CD4-positive, alpha-beta T cell treated with Interleukin-21 for 1 hour (primary cell): ENCODE measurements at regions not wholly inside any gene's neighbourhood (a gene's known extent, or its start where the extent isn't known, plus 50 kb on each side); places are given as distances from the start of the nearest gene placed in this dataset.
"Not testable (repeated sequence)": the region's sequence is repeated elsewhere in the genome, so short reads cannot be mapped to it uniquely, and the experiment has no call there.

Experiments used
- DNase-seq: peaks from one replicate; pipeline ENCODE4 v3.0.0-alpha.2; 2020

DNA sequence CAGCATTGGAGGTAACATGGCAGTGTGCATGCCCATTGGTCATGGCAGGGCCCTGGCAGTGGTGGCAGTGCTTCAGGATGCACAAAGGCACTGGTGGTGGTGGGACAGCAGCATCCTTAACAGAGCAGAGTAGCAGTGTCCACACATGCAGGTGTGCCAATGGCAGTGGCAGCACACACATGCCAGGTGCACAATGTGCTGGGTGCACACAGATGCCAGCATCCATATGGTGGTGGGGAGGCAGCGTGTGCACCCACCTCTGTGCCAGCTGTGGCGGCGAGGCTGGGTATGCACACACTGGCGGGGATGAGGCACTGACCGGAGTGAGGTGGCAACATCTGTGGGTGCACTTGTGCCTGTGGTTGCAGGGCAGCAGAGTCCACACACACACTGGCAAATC is 150.6 kb downstream of the SI start:
- DNase-seq, result no peak

- no peak for DNase-seq
Measured at GRCh38 chr3:164918905-164919304, 159.4 kb downstream of the SI start.

GRCh38 chr3:164912916-164913315 is 165.4 kb downstream of the SI start:
- no peak for DNase-seq

DNA sequence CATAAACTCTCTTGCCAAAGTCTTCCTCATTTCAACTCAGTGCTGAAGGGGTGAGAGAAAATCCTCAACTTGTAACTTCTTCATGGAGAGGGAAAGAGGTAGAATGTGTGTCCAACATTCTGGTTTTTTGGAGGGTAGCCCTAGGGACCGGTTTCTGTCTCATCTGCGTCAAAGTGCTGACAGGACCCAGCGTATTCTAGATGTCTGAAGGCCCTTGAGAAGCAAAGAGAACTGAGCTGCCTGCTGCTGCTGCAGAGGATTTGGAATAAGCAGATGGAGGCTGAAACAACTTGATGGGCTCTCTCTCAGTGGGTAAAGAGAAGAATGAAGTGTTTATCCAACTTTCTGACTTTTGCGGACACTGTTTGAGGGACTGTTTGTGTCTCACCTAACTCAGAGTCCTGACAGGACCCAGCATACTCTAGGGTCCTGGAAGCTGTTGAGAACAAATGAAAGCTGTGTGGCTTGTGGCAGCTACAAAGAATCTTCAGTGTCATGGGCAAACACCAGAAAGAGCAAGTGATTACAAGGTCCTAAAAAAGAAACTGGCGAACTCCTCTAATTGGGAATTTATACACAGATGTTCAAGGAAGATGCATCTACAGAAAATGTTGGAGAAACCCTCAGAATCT is 174.4 kb downstream of the SI start:
- DNase-seq, result no peak

GRCh38 chr3:164897342-164897741 is 181.0 kb downstream of the SI start:
- no peak for DNase-seq

DNA sequence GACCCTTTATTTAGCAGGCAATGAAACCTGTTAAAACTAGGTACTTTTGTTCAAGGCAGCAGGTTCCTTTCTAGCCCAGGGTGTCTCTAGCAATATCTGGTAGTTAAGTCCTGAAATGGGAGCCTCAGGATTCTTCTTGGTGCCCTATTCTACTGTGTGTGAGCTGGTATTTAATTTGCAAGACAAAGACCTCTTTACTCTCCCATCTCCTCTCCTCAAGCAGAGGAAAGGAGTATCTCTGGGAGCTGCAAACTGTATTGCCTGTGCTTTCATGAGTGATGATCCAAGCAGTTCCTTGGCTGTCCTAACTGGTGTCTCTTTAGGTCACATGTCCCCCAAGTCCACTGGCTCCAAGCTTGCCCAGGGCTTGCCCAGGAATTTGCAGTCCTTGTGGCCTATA is 188.2 kb downstream of the SI start:
- DNase-seq, result no peak

DNA sequence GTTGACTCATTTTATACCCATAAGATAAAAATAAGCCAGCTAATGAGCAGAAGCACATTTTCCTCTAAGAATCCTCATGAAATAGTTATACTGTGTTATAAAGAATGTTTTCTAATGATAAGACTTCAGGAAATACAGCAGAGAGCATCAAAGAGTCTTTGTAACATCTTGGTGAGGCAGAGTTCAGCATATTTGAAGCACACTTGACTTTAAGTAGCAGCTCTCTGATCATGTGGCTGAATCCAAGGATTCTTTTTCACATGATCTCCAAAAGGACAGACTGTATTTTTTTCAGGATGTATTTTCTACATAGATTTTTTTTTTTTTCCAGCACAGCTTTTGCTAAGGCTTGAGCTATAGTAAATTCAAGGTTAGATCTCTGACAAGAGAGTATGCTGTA is 195.1 kb downstream of the SI start:
- DNase-seq, result no peak

GRCh38 chr3:164879201-164879600 is 199.1 kb downstream of the SI start:
- DNase-seq, result no peak

DNA sequence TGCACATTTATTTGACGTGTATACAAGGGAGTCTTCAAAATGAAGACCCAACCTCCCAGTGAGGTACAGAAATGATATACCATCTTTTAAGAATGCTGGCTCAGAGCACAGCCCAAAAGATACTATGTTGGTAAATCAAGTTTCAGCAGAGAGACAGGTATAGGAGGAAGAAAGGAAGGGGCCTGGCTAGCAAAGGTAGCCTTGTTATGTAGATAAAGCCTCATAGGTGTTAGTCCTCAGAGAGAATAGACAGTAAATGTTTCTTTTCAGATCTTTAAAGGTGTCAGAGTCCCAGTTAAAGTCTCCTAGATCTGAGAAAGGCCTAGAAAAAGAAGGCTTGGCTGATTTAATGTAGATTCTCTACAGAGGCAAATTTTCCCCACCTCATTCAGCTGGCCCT is 213.8 kb downstream of the SI start:
- no peak for DNase-seq

DNA sequence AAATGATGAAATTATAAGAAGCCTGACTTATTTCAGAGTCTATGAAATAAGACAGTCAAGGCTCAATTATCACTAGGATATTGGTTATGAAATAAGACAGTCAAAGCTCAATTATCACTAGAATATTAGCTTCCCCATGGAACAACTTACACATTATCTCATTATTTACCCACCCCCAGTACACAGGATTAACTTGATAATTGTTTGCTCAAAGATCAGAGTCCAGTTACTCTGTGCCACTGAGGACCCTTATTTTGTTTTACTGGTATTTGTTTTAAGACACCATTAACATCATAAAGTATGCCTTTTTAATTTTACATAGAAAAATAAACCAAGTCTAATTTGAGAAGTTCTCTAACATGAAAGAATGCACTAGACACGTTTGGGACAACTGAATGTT is 225.4 kb downstream of the SI start:
- DNase-seq, result no peak

- no peak for DNase-seq
Measured at GRCh38 chr3:164851905-164852304, 226.4 kb downstream of the SI start.

GRCh38 chr3:164851204-164851603 is 227.1 kb downstream of the SI start:
- DNase-seq, result no peak

DNA sequence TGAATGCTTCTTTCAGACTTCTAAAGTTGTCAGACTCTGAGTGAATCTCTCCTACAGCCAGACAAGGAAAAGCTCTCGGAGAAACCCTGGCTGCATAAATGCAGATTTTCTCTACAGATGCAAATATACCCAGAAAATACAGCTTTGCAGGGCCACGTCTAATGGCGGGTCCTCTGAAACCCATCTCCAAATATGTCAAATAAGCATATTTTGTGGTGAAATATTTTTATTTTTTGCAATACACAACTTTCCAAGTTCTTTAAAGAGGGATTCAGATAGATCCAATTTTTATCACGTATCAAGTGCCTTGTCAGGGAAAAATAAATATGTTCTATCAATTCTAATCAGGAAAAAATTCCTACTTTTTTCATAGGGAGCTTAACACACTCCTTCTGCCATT is 229.4 kb downstream of the SI start:
- DNase-seq, result no peak

DNA sequence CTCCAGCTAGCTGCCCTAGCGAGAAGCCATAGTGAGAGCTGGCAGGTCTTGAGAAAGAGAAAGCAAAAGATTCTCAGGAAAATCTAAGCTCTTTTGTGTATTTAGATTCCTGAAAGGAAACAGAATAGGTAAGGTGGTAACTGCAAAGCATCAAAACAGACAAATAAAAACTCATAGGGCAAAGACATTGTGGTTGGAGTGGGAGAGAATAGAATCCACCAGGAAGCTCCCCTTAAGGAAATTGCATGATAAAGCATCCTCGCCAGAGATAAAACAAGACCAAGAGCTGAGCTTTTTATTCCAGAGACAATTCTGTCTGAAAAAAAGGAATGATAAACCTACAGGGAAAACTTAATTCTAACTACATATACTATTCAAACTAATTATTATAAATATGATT is 232.6 kb downstream of the SI start:
- no peak for DNase-seq

DNA sequence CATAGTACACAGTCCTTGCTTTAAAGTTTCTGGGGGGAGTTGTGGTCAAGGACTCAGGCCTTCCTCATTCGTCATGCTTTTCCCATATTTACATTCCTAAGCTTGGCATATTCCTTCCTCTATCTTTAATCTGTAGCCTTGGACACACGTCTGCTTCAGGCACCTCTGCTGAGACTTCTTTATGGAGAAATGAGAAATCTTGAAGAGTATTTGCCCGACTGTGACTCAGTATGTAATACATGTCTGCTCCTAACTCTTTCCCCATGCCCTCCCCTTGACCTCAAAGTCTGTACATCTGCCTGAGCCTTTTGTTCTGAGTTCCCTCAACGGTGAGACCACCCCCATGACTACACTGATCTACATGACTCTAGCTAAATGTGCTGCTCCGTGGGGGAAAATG is 246.1 kb downstream of the SI start:
- DNase-seq, result no peak

- no peak for DNase-seq
Measured at GRCh38 chr3:164818318-164818717, 260.0 kb downstream of the SI start.

DNA sequence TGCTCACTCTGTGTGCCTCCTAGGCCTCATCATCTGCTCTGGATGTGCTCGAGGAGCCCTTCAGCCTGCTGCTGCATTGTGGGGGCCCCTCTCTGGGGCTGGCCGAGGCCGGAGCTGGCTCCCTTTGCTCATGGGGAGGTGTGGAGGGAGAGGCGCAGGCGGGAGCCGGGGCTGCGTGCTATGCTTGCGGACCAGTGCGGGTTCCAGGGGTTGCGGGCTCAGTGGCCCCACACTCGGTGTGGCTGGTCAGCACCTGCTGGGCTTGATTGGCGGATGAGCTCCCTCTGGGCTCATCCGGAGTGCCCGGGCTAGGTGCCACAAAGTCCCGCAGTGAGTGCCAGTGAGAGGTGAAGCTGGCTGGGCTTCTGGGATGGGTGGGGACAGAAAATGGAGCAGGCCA is 264.2 kb downstream of the SI start:
- DNase-seq, result no peak

- no peak for DNase-seq
Measured at GRCh38 chr3:164812042-164812441, 266.3 kb downstream of the SI start.

GRCh38 chr3:164806188-164806587 is 272.1 kb downstream of the SI start:
- no peak for DNase-seq

- DNase-seq, result no peak
Measured at GRCh38 chr3:164794099-164794498, 284.2 kb downstream of the SI start.

- no peak for DNase-seq
Measured at GRCh38 chr3:164791263-164791662, 287.0 kb downstream of the SI start.

GRCh38 chr3:164784407-164784806 is 293.9 kb downstream of the SI start:
- DNase-seq, result not testable (repeated sequence)

DNA sequence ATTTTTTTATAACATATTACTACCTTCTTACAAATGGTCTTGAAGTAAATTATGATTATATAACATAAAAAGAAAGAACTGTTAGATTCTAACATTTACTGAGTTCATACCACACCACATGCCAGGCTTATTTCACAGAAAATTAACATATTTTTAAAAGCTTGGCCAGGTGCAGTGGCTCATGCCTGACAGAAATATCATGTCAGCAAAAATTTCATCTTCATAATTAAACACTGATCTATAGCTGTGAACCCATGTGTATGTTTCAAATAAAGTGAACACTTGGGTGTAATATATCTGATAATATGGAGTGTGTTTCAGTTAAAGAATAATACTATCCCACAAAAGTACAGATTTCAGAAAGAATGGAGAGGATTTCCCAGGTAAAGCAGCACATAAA is 296.5 kb downstream of the SI start:
- DNase-seq, result no peak

DNA sequence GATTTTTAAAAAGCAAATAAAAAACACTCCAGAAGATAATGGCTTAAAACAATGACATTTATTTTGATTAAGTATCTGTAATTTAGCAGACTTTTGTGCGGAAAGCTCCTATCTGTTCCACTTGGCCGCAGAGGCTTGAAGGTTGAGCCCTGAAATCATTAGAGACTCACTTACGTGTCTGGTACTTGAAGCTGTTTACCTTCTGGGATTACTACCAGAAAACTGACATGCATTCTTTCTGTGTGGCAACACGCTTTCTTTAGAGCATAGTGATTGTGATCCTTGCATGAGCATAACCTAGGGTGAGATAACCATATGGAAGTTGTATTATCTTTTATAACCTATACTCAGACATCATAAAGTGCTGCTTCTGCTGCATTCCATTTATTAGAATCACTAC is 298.5 kb downstream of the SI start:
- no peak for DNase-seq

DNA sequence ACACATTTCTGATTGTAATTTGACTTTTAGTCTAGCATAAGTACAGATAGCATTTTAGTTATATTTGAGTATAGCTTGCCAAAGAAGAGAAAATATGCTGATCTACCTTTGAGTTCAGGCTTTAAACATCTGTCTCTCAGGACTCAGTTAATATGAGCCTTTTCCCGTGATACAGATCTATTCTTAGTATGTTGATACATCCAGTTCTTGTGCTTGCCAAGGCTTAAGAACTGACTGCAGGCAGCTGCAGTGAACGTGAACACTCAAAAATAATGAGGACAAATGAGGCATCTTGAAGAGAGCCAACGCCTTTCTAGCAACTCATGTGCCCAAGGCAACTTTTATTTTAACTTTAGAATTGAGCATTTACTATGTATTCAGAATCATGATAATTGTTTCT is 325.5 kb downstream of the SI start:
- DNase-seq, result no peak

DNA sequence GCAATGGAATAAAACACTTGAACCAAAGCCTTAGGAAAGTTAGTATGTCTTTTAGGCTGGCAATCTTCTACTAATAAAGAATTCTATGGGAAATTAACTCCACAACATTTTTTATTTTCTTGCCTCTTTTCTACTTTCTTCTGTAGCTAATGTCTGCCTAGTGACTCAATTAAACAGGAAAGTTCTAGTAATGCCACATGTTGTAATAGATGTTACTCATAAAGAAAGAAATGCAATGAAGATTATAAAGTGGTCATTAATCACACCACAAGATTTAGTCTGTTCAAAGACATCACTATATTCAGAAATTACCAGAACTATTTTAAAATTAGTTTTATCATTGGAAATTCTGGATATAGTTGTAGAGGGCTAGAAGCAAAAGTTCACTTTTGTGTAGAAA is 329.7 kb downstream of the SI start:
- no peak for DNase-seq
